OCI-LY7 (cell line): ENCODE measurements at regions not wholly inside any gene's neighbourhood (a gene's known extent, or its start where the extent isn't known, plus 50 kb on each side); places are given as distances from the start of the nearest gene placed in this dataset.

Experiments
- EZH2phosphoT487 ChIP-seq: fragments of 200-600 bp; sonication (generic); IDR thresholded peaks from 2 replicates; pipeline ENCODE4 v1.6.1; 2018; ENCODE audit warnings: low read depth, borderline replicate concordance, mild to moderate bottlenecking, mixed run types, antibody characterized with exemption, low read length, moderate library complexity, mixed read lengths
- TF ChIP-seq, protein P1 (sequence below): fragments of 200-600 bp; sonication (generic); conservative IDR thresholded peaks from 2 replicates; pipeline ENCODE4 v1.5.1; 2014; ENCODE audit warnings: mild to moderate bottlenecking, antibody characterized with exemption, low read length, moderate library complexity, mixed read lengths

DNA sequence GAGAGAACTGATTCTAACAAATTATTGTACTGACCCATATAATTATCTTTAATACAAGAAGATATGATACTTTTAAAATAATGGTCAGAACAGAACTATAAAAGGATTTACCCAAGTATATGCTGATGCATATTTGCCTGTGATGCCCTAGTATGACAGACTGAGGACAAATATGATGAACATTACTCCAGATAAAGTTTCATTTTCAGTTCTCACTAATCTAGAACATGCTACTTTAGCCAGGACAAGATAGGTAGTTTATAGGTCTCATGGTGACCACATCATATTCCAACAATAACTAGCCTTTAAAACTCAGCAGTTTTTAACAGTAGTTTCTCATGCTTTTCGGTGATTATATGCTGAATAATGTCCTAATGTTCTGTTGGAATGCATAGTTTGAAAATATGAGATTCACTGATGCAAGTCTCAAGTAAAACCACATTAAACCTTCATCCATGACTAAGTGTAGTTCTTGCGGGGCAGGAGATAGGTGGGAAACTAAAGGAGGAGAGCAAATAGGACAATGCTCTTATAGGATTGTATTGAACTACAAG is 295.2 kb upstream of the AGA start:
- TF ChIP-seq EZH2phosphoT487 = no peak
- TF ChIP-seq, protein P1, sequence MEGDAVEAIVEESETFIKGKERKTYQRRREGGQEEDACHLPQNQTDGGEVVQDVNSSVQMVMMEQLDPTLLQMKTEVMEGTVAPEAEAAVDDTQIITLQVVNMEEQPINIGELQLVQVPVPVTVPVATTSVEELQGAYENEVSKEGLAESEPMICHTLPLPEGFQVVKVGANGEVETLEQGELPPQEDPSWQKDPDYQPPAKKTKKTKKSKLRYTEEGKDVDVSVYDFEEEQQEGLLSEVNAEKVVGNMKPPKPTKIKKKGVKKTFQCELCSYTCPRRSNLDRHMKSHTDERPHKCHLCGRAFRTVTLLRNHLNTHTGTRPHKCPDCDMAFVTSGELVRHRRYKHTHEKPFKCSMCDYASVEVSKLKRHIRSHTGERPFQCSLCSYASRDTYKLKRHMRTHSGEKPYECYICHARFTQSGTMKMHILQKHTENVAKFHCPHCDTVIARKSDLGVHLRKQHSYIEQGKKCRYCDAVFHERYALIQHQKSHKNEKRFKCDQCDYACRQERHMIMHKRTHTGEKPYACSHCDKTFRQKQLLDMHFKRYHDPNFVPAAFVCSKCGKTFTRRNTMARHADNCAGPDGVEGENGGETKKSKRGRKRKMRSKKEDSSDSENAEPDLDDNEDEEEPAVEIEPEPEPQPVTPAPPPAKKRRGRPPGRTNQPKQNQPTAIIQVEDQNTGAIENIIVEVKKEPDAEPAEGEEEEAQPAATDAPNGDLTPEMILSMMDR = no peak
